GM18873 (cell line): ENCODE measurements at regions not wholly inside any gene's neighbourhood (a gene's known extent, or its start where the extent isn't known, plus 50 kb on each side); places are given as distances from the start of the nearest gene placed in this dataset.

Experiments used
- ATAC-seq: cut with Tn5 transposase; IDR thresholded peaks from one replicate; pipeline ENCODE4 v1.9.1; 2021; ENCODE audit warnings: mild to moderate bottlenecking, moderate library complexity, moderate number of reproducible peaks; ENCODE audit not compliant: unreplicated experiment, low FRiP score

GRCh38 chrX:104310657-104311254, 56.0 kb upstream of the ESX1 start:
- ATAC-seq: no peak

GRCh38 chrX:104310090-104310489, 55.4 kb upstream of the ESX1 start:
- ATAC-seq: no peak

DNA sequence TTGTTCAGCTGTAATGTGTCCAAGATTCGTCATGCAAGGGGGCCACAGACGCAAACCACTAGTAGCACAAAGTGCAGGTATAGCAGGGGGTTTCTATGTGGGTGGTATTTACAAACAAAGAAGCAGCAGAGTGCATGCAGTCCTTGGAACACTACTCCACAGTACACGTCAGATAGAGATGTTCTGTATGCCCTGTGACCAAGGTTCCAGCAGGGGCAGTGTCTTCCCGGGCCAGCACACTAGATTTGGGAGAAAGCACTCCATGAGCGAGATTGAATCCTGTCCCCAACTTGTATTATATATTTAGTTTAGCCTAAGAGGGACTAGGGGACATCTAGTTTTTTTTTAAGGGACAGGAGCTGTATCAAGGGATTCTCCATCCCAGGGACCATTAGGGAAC, 54.4 kb upstream of the ESX1 start:
- no peak for ATAC-seq

DNA sequence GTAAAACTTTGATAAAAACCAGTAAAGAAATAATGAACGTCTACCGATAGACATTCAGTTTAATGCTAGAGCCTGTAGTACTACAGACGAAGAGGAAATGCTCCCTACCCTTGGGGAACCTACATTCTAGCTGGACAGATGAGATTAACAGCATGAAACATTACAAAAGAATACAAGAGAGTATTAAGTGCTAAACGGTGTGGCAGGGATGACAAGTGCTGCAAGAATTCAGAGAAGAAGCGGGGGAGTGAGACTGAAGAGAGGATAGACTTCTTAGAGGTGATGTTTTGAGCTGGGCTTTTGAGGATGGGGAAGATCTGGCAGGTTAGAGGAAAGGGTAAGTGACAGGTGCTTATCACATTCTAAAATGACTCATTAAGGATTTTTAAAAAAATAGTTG, 52.6 kb upstream of the ESX1 start:
- no peak for ATAC-seq

- no peak for ATAC-seq
These were observed 51.4 kb upstream of the ESX1 start for GRCh38 chrX:104306180-104306579.
